CD8-positive, alpha-beta memory T cell (primary cell): ENCODE measurements at regions not wholly inside any gene's neighbourhood (a gene's known extent, or its start where the extent isn't known, plus 50 kb on each side); places are given as distances from the start of the nearest gene placed in this dataset.
"Not testable (repeated sequence)": the region's sequence is repeated elsewhere in the genome, so short reads cannot be mapped to it uniquely, and the experiment has no call there.

Experiments used
- CTCF ChIA-PET: fragments of 350-600 bp; sonication (Branson Sonifier 250); formaldehyde crosslinking; loops from one replicate; lab custom pipeline; 2021; ENCODE audit warnings: antibody characterized with exemption; lab: Charles Lee
- POLR2A ChIA-PET: fragments of 350-600 bp; sonication (Branson Sonifier 250); formaldehyde crosslinking; loops from one replicate; lab custom pipeline; 2021; ENCODE audit warnings: antibody characterized with exemption; lab: Charles Lee
- DNase-seq, 5 donors: peaks; one replicate each; pipeline versions ENCODE4 v3.0.0 to v3.0.0-alpha.2; 2020 to 2022; ENCODE audit warnings: mixed read lengths in 1 of 5
- H3K27ac ChIP-seq: one replicate; pipeline ENCODE4 v1.7.0; 2013; ENCODE audit warnings: low read depth, mild to moderate bottlenecking, low read length, moderate library complexity
- H3K27me3 ChIP-seq: 2 replicates; pipeline ENCODE4 v1.7.0; 2013; ENCODE audit warnings: low read length, mild to moderate bottlenecking; ENCODE audit not compliant: insufficient read depth, poor library complexity, severe bottlenecking
- H3K36me3 ChIP-seq: 2 replicates; pipeline ENCODE4 v1.7.0; 2013; ENCODE audit warnings: mild to moderate bottlenecking, low read length, moderate library complexity; ENCODE audit not compliant: insufficient read depth
- H3K4me1 ChIP-seq: 2 replicates; pipeline ENCODE4 v1.7.0; 2013; ENCODE audit warnings: mild to moderate bottlenecking, low read length, moderate library complexity; ENCODE audit not compliant: insufficient read depth
- H3K4me3 ChIP-seq: 2 replicates; pipeline ENCODE4 v1.7.0; 2013; ENCODE audit warnings: mild to moderate bottlenecking, low read length
- H3K9me3 ChIP-seq: 2 replicates; pipeline ENCODE4 v1.7.0; 2013; ENCODE audit warnings: mild to moderate bottlenecking, low read length
- H3K27ac Mint-ChIP-seq, 8 donors: one replicate each; pipeline ENCODE4 v1.8.0; 2020 to 2021; ENCODE audit warnings: mixed read lengths in 8 of 8, mild to moderate bottlenecking in 6 of 8, inconsistent platforms in 3 of 8, moderate library complexity in 3 of 8
- H3K27me3 Mint-ChIP-seq, 2 donors: one replicate each; pipeline ENCODE4 v1.8.0; 2020 to 2021; ENCODE audit warnings: mixed read lengths in 2 of 2, mild to moderate bottlenecking in 1 of 2, moderate library complexity in 1 of 2
- H3K36me3 Mint-ChIP-seq, 3 donors: one replicate each; pipeline ENCODE4 v1.8.0; 2020 to 2021; ENCODE audit warnings: mixed read lengths in 3 of 3, inconsistent platforms in 1 of 3, mild to moderate bottlenecking in 1 of 3
- H3K4me1 Mint-ChIP-seq, 3 donors: one replicate each; pipeline ENCODE4 v1.8.0; 2020 to 2021; ENCODE audit warnings: mixed read lengths in 3 of 3, inconsistent platforms in 1 of 3, mild to moderate bottlenecking in 1 of 3
- H3K4me3 Mint-ChIP-seq, 7 donors: one replicate each; pipeline ENCODE4 v1.8.0; 2020 to 2021; ENCODE audit warnings: mixed read lengths in 7 of 7, mild to moderate bottlenecking in 6 of 7, moderate library complexity in 4 of 7, inconsistent platforms in 2 of 7
- H3K9me3 Mint-ChIP-seq, 5 donors: one replicate each; pipeline ENCODE4 v1.8.0; 2020 to 2022; ENCODE audit warnings: mixed read lengths in 5 of 5, mild to moderate bottlenecking in 3 of 5, moderate library complexity in 2 of 5, inconsistent platforms in 1 of 5

DNA sequence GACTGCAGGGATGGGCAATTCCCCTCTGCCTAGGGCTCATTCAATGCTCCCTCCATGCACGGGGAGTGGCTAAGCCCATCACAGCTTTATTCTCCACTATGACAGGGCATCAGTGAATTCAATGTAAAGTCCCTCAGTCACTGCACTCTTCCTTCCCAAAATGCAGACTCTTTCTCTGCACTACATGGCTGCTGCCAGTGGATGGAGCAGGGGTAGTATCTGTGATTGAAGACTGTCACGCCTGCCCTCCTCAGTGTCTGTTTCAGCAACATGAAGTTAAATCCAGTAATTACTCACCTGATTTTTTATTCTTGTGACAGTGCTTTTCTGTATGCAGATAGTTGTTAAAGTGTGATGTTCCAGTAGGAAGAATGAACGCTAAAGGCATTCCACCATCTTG is 1323.2 kb downstream of the AMY1C start:
- Histone ChIP-seq H3K27me3 (no peaks in the 10 kb centered on the region), H3K9me3 (no peaks in the 10 kb centered on the region), H3K4me3 (no peak overlapping the region), H3K36me3 (no peaks in the 10 kb centered on the region), H3K27ac (no peak overlapping the region), H3K4me1 (no peaks in the 10 kb centered on the region)
- no peak overlapping the region for H3K4me3 Mint-ChIP-seq
- ChIA-PET POLR2A (no interaction called here), CTCF (no interaction called here)
- no peaks in the 10 kb centered on the region for H3K4me1 Mint-ChIP-seq
- no peak overlapping the region for H3K27ac Mint-ChIP-seq
- peaks cover 7 to 46% (median 20%) of the 10 kb centered on the region in 5 donors for H3K9me3 Mint-ChIP-seq
- H3K36me3 Mint-ChIP-seq, result no peaks in the 10 kb centered on the region
- DNase-seq, result no peak
- no peaks in the 10 kb centered on the region for H3K27me3 Mint-ChIP-seq

DNA sequence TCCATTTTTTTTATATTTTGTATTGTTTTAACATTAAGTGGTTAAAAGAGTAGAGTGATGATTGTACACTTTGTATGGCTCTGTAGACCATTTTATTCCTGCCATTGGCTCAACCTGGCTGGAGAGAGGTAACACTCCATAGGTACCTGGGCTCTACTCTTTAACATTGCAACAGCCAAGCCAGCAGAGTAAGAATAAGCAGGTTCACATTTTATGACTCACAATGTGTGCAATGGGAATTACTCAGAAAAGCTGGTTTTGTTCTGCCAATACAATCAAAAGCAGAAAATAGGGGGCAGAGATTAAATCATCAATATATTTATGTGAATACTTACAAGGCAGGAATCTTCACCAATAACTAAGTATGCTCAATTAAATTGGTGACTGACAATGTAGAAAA is 1324.0 kb downstream of the AMY1C start:
- Histone ChIP-seq H3K4me1 (no peaks in the 10 kb centered on the region), H3K4me3 (no peak overlapping the region), H3K27me3 (no peaks in the 10 kb centered on the region), H3K36me3 (no peaks in the 10 kb centered on the region), H3K9me3 (no peaks in the 10 kb centered on the region), H3K27ac (no peak overlapping the region)
- H3K27me3 Mint-ChIP-seq, result no peaks in the 10 kb centered on the region
- H3K4me3 Mint-ChIP-seq, result no peak overlapping the region
- no peak for DNase-seq
- no peaks in the 10 kb centered on the region for H3K36me3 Mint-ChIP-seq
- H3K9me3 Mint-ChIP-seq, result peaks cover 4 to 38% (median 17%) of the 10 kb centered on the region in 5 donors
- ChIA-PET POLR2A (no interaction called here), CTCF (no interaction called here)
- H3K27ac Mint-ChIP-seq, result no peak overlapping the region
- H3K4me1 Mint-ChIP-seq, result no peaks in the 10 kb centered on the region

DNA sequence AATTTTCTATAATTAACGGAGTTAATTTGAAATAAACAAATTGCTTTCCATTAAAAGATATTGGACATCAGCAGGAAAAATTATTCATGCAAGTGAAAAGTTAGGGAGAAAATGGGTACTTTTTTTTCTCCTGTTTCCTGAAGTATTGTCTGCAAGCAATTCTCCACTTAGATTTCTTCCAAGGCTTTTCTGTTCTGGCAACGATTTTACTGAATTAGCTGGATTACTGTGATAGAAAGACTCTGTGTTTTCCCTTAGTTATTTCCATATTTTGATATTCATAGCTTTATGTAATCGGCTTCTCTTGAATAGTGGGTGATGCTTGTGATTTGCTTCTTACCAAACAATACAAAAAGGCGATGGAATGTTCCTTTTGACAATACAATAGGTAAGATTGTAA is 1333.9 kb downstream of the AMY1C start:
- no peak overlapping the region for H3K27ac Mint-ChIP-seq
- Histone ChIP-seq H3K4me3 (no peak overlapping the region), H3K4me1 (no peaks in the 10 kb centered on the region), H3K27me3 (no peaks in the 10 kb centered on the region), H3K9me3 (no peaks in the 10 kb centered on the region), H3K27ac (no peak overlapping the region), H3K36me3 (no peaks in the 10 kb centered on the region)
- no peaks in the 10 kb centered on the region for H3K27me3 Mint-ChIP-seq
- no peak overlapping the region for H3K4me3 Mint-ChIP-seq
- CTCF ChIA-PET, result no interaction called here
- POLR2A ChIA-PET, result no interaction called here
- no peaks in the 10 kb centered on the region for H3K36me3 Mint-ChIP-seq
- peaks cover 6 to 25% (median 10%) of the 10 kb centered on the region in 5 donors for H3K9me3 Mint-ChIP-seq
- H3K4me1 Mint-ChIP-seq, result no peaks in the 10 kb centered on the region
- no peak for DNase-seq

DNA sequence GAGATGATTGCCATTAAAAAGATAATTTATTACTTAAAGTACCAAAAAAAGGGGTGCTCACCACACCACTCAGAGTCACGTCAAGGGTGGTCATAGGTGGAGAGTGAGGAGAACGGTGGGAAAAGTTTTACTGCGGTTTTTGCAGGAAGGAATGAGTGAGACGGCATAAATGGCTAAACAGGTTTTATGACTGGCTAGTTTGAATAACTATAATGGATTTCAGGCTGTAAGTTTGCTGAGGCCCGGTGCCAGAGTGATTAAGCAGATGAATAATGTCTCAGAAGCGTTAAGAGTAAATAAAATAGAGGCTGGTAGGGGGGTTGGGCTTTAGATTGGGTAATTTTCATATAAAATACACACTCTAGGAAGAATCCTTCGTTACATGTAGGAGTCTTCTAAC is 1337.8 kb downstream of the AMY1C start:
- POLR2A ChIA-PET, result no interaction called here
- no peak overlapping the region for H3K4me3 Mint-ChIP-seq
- H3K36me3 Mint-ChIP-seq, result no peaks in the 10 kb centered on the region
- no peak overlapping the region for H3K27ac Mint-ChIP-seq
- H3K4me1 ChIP-seq, result no peaks in the 10 kb centered on the region
- DNase-seq, result no peak
- peaks cover 8 to 26% (median 15%) of the 10 kb centered on the region in 5 donors for H3K9me3 Mint-ChIP-seq
- CTCF ChIA-PET, result no interaction called here
- H3K27me3 ChIP-seq, result no peaks in the 10 kb centered on the region
- no peaks in the 10 kb centered on the region for H3K9me3 ChIP-seq
- no peak overlapping the region for H3K27ac ChIP-seq
- no peaks in the 10 kb centered on the region for H3K4me1 Mint-ChIP-seq
- no peaks in the 10 kb centered on the region for H3K27me3 Mint-ChIP-seq
- H3K36me3 ChIP-seq, result no peaks in the 10 kb centered on the region
- H3K4me3 ChIP-seq, result no peak overlapping the region

DNA sequence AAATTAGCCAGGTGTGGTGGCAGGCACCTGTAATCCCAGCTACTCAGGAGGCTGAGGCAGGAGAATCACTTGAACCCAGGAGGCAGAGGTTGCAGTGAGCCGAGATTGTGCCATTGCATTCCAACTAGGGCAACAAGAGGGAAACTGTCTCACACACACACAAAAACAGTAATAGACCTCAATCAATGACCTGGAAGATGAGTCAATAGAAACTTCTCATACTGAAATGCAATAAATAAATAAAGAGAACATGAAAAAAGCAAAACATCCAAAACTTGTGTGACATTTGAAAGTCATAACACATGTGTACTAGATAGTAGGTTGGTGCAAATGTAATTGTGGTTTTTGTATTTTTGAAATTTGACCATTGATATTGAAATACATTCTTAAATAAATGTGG is 1338.5 kb downstream of the AMY1C start:
- DNase-seq, result no peak
- ChIA-PET POLR2A (no interaction called here), CTCF (no interaction called here)
- no peaks in the 10 kb centered on the region for H3K27me3 ChIP-seq
- Mint-ChIP-seq H3K4me1 (no peaks in the 10 kb centered on the region), H3K36me3 (no peaks in the 10 kb centered on the region), H3K27me3 (no peaks in the 10 kb centered on the region), H3K4me3 (no peak overlapping the region), H3K9me3 (peaks cover 8 to 30% (median 18%) of the 10 kb centered on the region in 5 donors), H3K27ac (no peak overlapping the region)
- H3K4me1 ChIP-seq, result no peaks in the 10 kb centered on the region
- H3K4me3 ChIP-seq, result no peak overlapping the region
- H3K27ac ChIP-seq, result no peak overlapping the region
- H3K9me3 ChIP-seq, result no peaks in the 10 kb centered on the region
- H3K36me3 ChIP-seq, result no peaks in the 10 kb centered on the region

DNA sequence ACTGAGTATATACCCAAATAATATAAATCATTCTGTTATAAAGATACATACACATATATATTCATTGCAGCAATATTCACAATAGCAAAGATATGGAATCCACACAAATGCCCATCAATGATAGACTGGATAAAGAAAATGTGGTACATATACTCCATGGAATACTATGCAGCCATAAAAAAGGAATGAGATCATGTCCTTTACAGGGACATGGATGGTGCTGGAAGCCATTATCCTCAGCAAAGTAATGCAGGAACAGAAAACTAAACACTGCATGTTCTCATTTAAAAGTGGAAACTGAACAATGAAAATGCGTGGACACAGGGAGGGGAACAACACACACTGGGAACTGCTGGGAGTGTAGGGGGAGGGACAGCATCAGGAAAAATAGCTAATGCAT is 1344.2 kb downstream of the AMY1C start:
- POLR2A ChIA-PET, H3K4me3 ChIP-seq, H3K27me3 ChIP-seq, H3K9me3 ChIP-seq, H3K4me1 Mint-ChIP-seq, H3K4me3 Mint-ChIP-seq, H3K36me3 Mint-ChIP-seq, H3K27ac ChIP-seq, H3K36me3 ChIP-seq, DNase-seq, H3K4me1 ChIP-seq, H3K27me3 Mint-ChIP-seq, H3K27ac Mint-ChIP-seq, CTCF ChIA-PET: not testable (repeated sequence)
- H3K9me3 Mint-ChIP-seq, result peaks cover 5 to 27% (median 21%) of the 10 kb centered on the region in 5 donors

DNA sequence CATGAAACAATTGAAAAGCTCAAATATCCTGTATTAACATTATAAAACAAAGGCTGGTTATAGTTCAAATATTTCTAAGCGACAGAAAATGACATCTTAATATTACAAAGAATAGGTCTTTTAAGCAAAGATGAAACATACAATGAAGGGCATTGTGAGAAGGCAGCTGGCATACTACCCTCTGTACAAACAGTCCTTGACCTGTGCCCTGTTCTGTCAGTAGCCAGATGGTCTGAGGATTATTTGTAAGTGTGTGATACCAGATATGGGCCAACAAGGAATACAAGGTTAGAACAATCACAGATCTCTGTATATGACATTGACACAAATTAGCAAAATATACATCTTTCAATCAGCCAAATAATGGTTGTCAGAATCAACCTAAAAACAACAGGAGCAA is 1350.4 kb downstream of the AMY1C start:
- DNase-seq, result no peak
- no peak overlapping the region for H3K27ac ChIP-seq
- Mint-ChIP-seq H3K4me3 (no peak overlapping the region), H3K36me3 (no peaks in the 10 kb centered on the region), H3K4me1 (no peaks in the 10 kb centered on the region), H3K9me3 (peaks cover 6 to 20% (median 6%) of the 10 kb centered on the region in 5 donors), H3K27me3 (no peaks in the 10 kb centered on the region), H3K27ac (no peak overlapping the region)
- no peaks in the 10 kb centered on the region for H3K27me3 ChIP-seq
- peaks cover 4% of the 10 kb centered on the region for H3K9me3 ChIP-seq
- no peak overlapping the region for H3K4me3 ChIP-seq
- CTCF ChIA-PET, result no interaction called here
- POLR2A ChIA-PET, result no interaction called here
- no peaks in the 10 kb centered on the region for H3K4me1 ChIP-seq
- H3K36me3 ChIP-seq, result no peaks in the 10 kb centered on the region

DNA sequence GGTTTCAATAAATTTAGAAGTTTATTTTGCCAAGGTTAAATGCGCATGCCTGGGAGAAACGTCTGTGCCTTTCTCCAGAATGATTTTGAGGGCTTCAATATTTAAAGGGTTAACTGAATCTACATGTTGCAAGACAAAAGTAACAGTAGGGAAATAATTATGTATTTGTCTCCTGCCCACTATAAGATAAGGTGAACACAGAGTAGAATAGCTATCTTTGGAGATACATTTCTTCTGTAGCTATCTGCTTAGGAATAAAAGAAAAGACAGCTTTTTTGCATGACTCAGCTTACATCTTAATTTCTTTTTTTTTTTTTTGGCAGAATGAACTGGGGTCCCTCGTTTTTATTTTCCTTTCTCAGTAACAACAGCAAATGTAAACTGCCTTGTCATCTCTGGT is 1351.6 kb downstream of the AMY1C start:
- H3K27ac Mint-ChIP-seq, result no peak overlapping the region
- Histone ChIP-seq H3K27me3 (no peaks in the 10 kb centered on the region), H3K9me3 (peaks cover 4% of the 10 kb centered on the region), H3K4me1 (no peaks in the 10 kb centered on the region), H3K36me3 (no peaks in the 10 kb centered on the region), H3K27ac (no peak overlapping the region), H3K4me3 (no peak overlapping the region)
- peaks cover 6 to 26% (median 9%) of the 10 kb centered on the region in 5 donors for H3K9me3 Mint-ChIP-seq
- no peak overlapping the region for H3K4me3 Mint-ChIP-seq
- H3K27me3 Mint-ChIP-seq, result no peaks in the 10 kb centered on the region
- no peak for DNase-seq
- H3K4me1 Mint-ChIP-seq, result no peaks in the 10 kb centered on the region
- CTCF ChIA-PET, result no interaction called here
- H3K36me3 Mint-ChIP-seq, result no peaks in the 10 kb centered on the region
- POLR2A ChIA-PET, result no interaction called here

DNA sequence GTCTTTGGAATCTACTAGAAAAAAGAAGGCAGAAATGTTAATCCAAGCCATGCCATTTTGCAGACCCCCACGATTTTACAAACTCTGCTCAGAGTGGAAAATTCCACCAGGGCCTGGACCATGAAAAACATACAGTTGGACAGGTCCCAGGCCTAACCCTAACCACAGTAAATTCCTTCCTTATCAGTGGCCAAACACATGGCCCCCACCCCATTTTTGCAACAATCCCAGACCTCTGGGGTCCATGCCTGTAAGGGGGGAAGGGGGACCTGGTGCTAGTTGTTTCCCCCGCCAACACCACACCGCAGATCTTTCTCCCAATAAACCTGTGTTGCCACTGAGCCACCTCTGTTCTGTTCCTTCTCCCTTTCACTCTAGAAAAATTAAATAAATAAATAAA is 1352.7 kb downstream of the AMY1C start:
- H3K36me3 Mint-ChIP-seq, result no peaks in the 10 kb centered on the region
- CTCF ChIA-PET, result no interaction called here
- Histone ChIP-seq H3K4me1 (no peaks in the 10 kb centered on the region), H3K27ac (no peak overlapping the region), H3K27me3 (no peaks in the 10 kb centered on the region), H3K36me3 (no peaks in the 10 kb centered on the region), H3K9me3 (peaks cover 4% of the 10 kb centered on the region), H3K4me3 (no peak overlapping the region)
- no peak for DNase-seq
- H3K4me3 Mint-ChIP-seq, result no peak overlapping the region
- no peak overlapping the region for H3K27ac Mint-ChIP-seq
- H3K4me1 Mint-ChIP-seq, result no peaks in the 10 kb centered on the region
- POLR2A ChIA-PET, result no interaction called here
- no peaks in the 10 kb centered on the region for H3K27me3 Mint-ChIP-seq
- peaks cover 6 to 28% (median 8%) of the 10 kb centered on the region in 5 donors for H3K9me3 Mint-ChIP-seq
